Testis (tissue), 2 donors: ENCODE measurements at regions not wholly inside any gene's neighbourhood (a gene's known extent, or its start where the extent isn't known, plus 50 kb on each side); places are given as distances from the start of the nearest gene placed in this dataset.

ENCODE experiments used
- DNase-seq: peaks from one replicate; pipeline ENCODE4 v3.0.0-alpha.2; 2019
- H3K27ac ChIP-seq, 2 donors: fragments of 200-600 bp; sonication (generic); one replicate each; pipeline ENCODE4 v1.5.1; 2019
- H3K27me3 ChIP-seq: fragments of 200-600 bp; sonication (generic); one replicate; pipeline ENCODE4 v1.5.1; 2019
- H3K36me3 ChIP-seq: fragments of 200-600 bp; sonication (generic); one replicate; pipeline ENCODE4 v1.5.1; 2017; ENCODE audit warnings: low read depth; ENCODE audit errors: missing control alignments
- H3K4me1 ChIP-seq: fragments of 200-600 bp; sonication (generic); one replicate; pipeline ENCODE4 v1.5.1; 2019
- H3K4me3 ChIP-seq, 2 donors: fragments of 200-600 bp; sonication (generic); one replicate each; pipeline ENCODE4 v1.5.1; 2017 to 2019
- H3K9me3 ChIP-seq: fragments of 200-600 bp; sonication (generic); one replicate; pipeline ENCODE4 v1.5.1; 2017
- POLR2A ChIP-seq: fragments of 450-650 bp; IDR thresholded peaks from one replicate; pipeline ENCODE4 v1.6.1; 2017; ENCODE audit warnings: antibody characterized with exemption, mild to moderate bottlenecking, moderate library complexity
- WGBS, 2 donors: methylation state at CpG; one replicate each; pipeline ENCODE4 v1.1.5; 2018; 5-methylcytosine and 5-hydroxymethylcytosine counted together
- intact Hi-C: fragments of 100-400 bp; cut with DNase I; formaldehyde crosslinking; loops from one replicate; pipeline ENCODE4 v1.15.1; 2023; ENCODE audit warnings: low total_unique reads
- TF ChIP-seq, protein P1 (sequence below), 3 experiments: fragments of 450-650 bp in 2 of 3; fragments of 200-600 bp in 1 of 3; sonication (generic) in 1 of 3; IDR thresholded peaks; one replicate each; pipeline ENCODE4 v1.5.1; 2016 to 2019; ENCODE audit warnings: antibody characterized with exemption in 3 of 3, mild to moderate bottlenecking in 2 of 3, moderate library complexity in 1 of 3

DNA sequence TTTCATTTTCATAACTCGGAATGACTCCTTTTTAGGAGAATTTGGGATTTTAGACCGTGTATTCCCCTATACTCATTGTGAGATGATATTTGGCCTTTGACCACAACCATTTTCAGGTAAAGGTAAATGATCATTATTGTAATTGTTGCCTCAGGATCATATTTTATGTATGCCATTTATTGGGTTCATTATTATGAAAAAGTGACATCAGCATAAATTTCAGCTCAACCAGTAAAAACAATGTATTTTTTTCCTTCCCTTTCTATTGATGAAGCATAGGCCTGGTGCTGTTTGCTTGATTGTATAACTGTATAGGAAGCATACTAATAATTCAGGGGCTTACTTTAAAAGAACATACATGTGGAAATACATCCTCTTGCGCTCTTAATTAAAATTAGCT is 832.9 kb upstream of the FANCL start:
- no peaks in the 10 kb centered on the region for H3K36me3 ChIP-seq
- H3K9me3 ChIP-seq = no peaks in the 10 kb centered on the region
- H3K27me3 ChIP-seq = no peaks in the 10 kb centered on the region
- H3K4me1 ChIP-seq = no peaks in the 10 kb centered on the region
- intact Hi-C loops = no loop called here
- H3K4me3 ChIP-seq = no peak overlapping the region
- WGBS, 2 donors = 76 to 97% methylated on average over 3 of the region's 3 CpGs
- TF ChIP-seq POLR2A = no peak
- TF ChIP-seq, protein P1, sequence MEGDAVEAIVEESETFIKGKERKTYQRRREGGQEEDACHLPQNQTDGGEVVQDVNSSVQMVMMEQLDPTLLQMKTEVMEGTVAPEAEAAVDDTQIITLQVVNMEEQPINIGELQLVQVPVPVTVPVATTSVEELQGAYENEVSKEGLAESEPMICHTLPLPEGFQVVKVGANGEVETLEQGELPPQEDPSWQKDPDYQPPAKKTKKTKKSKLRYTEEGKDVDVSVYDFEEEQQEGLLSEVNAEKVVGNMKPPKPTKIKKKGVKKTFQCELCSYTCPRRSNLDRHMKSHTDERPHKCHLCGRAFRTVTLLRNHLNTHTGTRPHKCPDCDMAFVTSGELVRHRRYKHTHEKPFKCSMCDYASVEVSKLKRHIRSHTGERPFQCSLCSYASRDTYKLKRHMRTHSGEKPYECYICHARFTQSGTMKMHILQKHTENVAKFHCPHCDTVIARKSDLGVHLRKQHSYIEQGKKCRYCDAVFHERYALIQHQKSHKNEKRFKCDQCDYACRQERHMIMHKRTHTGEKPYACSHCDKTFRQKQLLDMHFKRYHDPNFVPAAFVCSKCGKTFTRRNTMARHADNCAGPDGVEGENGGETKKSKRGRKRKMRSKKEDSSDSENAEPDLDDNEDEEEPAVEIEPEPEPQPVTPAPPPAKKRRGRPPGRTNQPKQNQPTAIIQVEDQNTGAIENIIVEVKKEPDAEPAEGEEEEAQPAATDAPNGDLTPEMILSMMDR (IDR thresholded peaks at IDR 0.05) = no peak
- DNase-seq = no peak
- H3K27ac ChIP-seq = no peak overlapping the region

DNA sequence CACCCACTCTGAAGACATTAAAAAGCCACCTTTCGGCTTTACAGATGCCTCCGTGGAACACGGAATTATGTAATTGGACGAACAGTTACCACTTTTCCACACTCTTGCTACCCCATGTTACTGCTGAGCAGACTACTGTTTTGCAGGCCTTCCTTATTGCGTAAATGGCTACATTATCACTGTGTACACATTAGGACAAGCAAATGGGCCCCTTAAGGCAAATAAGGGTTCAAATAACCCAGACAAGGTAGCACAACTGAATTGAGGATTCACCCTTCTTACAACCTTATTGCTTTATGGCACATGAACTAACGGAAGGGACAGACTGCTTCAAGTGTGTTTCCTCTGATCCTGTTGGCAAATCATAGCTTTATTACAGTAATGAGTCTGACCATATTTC is 832.2 kb upstream of the FANCL start:
- 92 to 96% methylated on average over 6 of the region's 6 CpGs for WGBS, 2 donors
- Histone ChIP-seq H3K4me3 (no peak overlapping the region), H3K4me1 (no peaks in the 10 kb centered on the region), H3K27me3 (no peaks in the 10 kb centered on the region), H3K9me3 (no peaks in the 10 kb centered on the region), H3K27ac (no peak overlapping the region), H3K36me3 (no peaks in the 10 kb centered on the region)
- intact Hi-C loops = no loop called here
- no peak for DNase-seq
- no peak for TF ChIP-seq POLR2A
- TF ChIP-seq, protein P1 (IDR thresholded peaks at IDR 0.05) = no peak

DNA sequence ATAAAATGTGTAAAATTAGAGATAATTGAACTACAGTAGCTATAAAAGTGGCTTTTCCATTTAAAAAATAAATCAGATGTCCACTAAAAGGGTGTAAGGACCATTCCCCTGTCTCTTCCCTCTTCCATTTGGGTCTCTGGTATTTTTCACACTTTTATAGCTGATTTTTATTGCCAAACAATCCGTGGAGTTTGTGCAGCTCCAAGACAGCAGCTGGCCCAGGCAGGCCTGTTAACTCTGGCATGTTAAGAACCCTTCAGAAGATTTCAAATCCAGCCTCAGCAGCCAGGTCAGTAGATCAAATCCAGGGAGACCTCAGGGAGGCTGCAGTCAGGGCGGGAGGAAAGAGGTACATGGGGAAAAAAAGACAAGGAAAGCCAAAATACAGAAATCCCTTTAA is 827.1 kb upstream of the FANCL start:
- Histone ChIP-seq H3K27ac (no peak overlapping the region), H3K4me1 (no peaks in the 10 kb centered on the region), H3K36me3 (no peaks in the 10 kb centered on the region), H3K9me3 (no peaks in the 10 kb centered on the region), H3K27me3 (no peaks in the 10 kb centered on the region), H3K4me3 (no peak overlapping the region)
- 4 to 8% methylated on average over 2 of the region's 2 CpGs for WGBS, 2 donors
- intact Hi-C loops = no loop called here
- no peak for DNase-seq
- no peak for TF ChIP-seq POLR2A
- TF ChIP-seq, protein P1 (IDR thresholded peaks at IDR 0.05) = no peak

DNA sequence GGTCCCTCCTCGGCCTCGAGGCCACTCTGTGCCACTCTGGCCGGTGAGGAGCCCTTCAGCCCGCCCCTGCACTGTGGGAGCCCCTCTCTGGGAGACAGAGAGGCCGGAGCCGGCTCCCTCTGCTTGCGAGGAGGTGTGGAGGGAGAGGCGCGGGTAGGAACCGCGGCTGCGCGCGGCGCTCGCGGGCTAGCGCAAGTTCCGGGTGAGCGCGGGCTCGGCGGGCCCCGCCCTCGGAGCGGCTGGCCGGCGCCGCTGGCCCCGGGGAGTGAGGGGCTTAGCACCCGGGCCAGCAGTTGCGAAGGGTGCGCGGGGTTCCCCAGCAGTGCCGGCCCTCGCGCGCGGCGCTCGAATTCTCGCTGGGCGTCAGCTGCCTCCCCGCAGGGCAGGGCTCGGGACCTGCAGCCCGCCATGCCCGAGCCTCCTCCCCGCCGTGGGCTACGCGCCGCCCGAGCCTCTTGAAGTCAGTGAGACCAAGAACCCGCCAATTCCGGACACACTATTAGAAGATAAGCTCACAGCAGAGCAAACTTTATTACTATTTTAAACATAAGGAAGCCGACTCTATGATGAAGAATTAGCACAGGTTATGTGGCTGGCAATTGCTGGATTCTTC is 825.8 kb upstream of the FANCL start:
- no peaks in the 10 kb centered on the region for H3K36me3 ChIP-seq
- H3K9me3 ChIP-seq = no peaks in the 10 kb centered on the region
- intact Hi-C loops = no loop called here
- peak overlapping the region in 1 of 2 donors; percentile 14 for H3K27ac ChIP-seq
- peak; percentile 51 for DNase-seq
- H3K4me3 ChIP-seq = peak overlapping the region; percentile 39 to 41
- TF ChIP-seq POLR2A = no peak
- TF ChIP-seq, protein P1 (IDR thresholded peaks at IDR 0.05) = no peak
- no peaks in the 10 kb centered on the region for H3K4me1 ChIP-seq
- WGBS, 2 donors = 80 to 82% methylated on average over 16 to 56 of the region's 56 CpGs
- no peaks in the 10 kb centered on the region for H3K27me3 ChIP-seq

DNA sequence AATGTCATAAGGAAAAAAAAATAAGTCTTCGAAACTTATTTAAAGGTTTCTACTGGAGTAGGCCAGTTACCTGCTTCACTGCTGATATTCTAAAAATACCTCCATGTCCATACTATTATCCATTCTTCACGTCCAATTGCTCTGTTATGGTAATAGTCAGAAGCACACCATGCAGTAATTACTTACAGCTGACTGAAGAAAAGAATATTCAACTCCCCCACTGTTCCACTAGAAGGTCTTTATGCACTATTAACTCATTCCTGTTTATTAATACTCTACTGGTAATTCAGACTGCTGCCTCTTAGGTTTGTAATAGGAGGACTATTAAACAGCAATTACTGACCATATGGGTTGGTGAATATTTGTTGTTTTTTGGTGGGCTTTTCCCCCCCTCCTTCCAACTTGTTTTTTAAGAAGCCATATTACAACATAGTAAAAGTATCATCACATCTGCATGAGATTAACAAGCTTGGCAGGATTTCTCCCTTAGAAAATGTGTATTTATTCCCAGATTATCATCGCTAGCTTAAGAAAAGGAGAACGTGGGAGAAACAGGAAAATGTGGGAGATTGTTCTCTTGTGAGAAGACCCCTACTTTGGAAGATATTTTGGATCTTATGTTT is 806.4 kb upstream of the FANCL start:
- TF ChIP-seq POLR2A = no peak
- TF ChIP-seq, protein P1 (IDR thresholded peaks at IDR 0.05) = no peak
- H3K4me3 ChIP-seq = no peak overlapping the region
- no peaks in the 10 kb centered on the region for H3K27me3 ChIP-seq
- H3K9me3 ChIP-seq = no peaks in the 10 kb centered on the region
- no peaks in the 10 kb centered on the region for H3K4me1 ChIP-seq
- WGBS, 2 donors = 54 to 64% methylated on average over 4 of the region's 4 CpGs
- no peak for DNase-seq
- no peak overlapping the region for H3K27ac ChIP-seq
- intact Hi-C loops = no loop called here
- H3K36me3 ChIP-seq = no peaks in the 10 kb centered on the region
